ENCODE measurements at regions not wholly inside any gene's neighbourhood (a gene's known extent, or its start where the extent isn't known, plus 50 kb on each side); places are given as distances from the start of the nearest gene placed in this dataset.

DNA sequence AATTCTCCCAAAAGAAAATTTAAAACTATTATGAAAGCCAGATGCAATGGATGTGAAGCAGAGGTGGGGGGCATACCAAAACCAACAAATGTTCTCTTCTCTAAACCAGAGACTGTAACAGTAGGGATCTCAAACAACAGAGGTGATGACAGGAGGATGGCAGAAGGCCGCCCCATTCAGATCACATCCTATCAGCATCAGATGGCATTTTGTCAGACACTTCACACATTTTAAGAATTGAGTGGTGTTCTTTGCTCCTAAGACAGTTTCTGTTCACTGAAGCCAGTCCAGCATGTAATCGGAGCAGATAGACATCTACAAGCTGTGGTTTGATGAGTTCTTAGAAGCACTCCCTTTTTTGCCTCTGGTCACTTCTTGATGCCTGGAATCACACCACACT is 59.6 kb upstream of the SRRM4 start:
- TF ChIP-seq POLR2A (IDR thresholded peaks at IDR 0.05): no peak
- TF ChIP-seq, protein P1, sequence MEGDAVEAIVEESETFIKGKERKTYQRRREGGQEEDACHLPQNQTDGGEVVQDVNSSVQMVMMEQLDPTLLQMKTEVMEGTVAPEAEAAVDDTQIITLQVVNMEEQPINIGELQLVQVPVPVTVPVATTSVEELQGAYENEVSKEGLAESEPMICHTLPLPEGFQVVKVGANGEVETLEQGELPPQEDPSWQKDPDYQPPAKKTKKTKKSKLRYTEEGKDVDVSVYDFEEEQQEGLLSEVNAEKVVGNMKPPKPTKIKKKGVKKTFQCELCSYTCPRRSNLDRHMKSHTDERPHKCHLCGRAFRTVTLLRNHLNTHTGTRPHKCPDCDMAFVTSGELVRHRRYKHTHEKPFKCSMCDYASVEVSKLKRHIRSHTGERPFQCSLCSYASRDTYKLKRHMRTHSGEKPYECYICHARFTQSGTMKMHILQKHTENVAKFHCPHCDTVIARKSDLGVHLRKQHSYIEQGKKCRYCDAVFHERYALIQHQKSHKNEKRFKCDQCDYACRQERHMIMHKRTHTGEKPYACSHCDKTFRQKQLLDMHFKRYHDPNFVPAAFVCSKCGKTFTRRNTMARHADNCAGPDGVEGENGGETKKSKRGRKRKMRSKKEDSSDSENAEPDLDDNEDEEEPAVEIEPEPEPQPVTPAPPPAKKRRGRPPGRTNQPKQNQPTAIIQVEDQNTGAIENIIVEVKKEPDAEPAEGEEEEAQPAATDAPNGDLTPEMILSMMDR (IDR thresholded peaks at IDR 0.05): no peak

All from thyroid gland (tissue), 4 donors.